Stomach (tissue), 8 donors: ENCODE measurements at regions not wholly inside any gene's neighbourhood (a gene's known extent, or its start where the extent isn't known, plus 50 kb on each side); places are given as distances from the start of the nearest gene placed in this dataset.

Source experiments
- DNase-seq, 2 donors: peaks; one replicate each; pipeline versions ENCODE4 v3.0.0 to v3.0.0-alpha.2; 2013 to 2019
- H3K27ac ChIP-seq, 5 donors: fragments of 200-600 bp in 4 of 5; sonication (generic) in 4 of 5; one replicate each; pipeline ENCODE4 v1.5.1; 2013 to 2019; ENCODE audit warnings: mild to moderate bottlenecking in 1 of 5, moderate library complexity in 1 of 5
- H3K27me3 ChIP-seq, 3 donors: fragments of 200-600 bp; sonication (generic); one replicate each; pipeline ENCODE4 v1.5.1; 2017 to 2019; ENCODE audit warnings: mixed run types in 1 of 3
- H3K36me3 ChIP-seq, 4 donors: fragments of 200-600 bp; sonication (generic); 1 replicate in 3 of 4; 2 replicates in 1 of 4; pipeline ENCODE4 v1.5.1; 2016 to 2019
- H3K4me1 ChIP-seq, 4 donors: fragments of 200-600 bp; sonication (generic); one replicate each; pipeline ENCODE4 v1.5.1; 2016 to 2019
- H3K4me3 ChIP-seq, 4 donors: fragments of 200-600 bp; sonication (generic) in 3 of 4; one replicate each; pipeline ENCODE4 v1.5.1; 2016 to 2019; ENCODE audit warnings: mild to moderate bottlenecking in 1 of 4
- H3K9me3 ChIP-seq, 4 donors: fragments of 200-600 bp; sonication (generic); one replicate each; pipeline ENCODE4 v1.5.1; 2016 to 2019
- EP300 ChIP-seq: sonication (generic); formaldehyde crosslinking; IDR thresholded peaks from one replicate; pipeline ENCODE4 v1.6.1; 2017; ENCODE audit warnings: antibody characterized with exemption
- POLR2A ChIP-seq, 4 donors: fragments of 450-650 bp; IDR thresholded peaks; one replicate each; pipeline ENCODE4 v1.6.1; 2016; ENCODE audit warnings: antibody characterized with exemption in 4 of 4, control low read depth in 2 of 4, mild to moderate bottlenecking in 1 of 4, moderate library complexity in 1 of 4
- POLR2AphosphoS5 ChIP-seq, 3 donors: sonication (generic); formaldehyde crosslinking; IDR thresholded peaks; one replicate each; pipeline ENCODE4 v1.6.1; 2016; ENCODE audit warnings: antibody characterized with exemption in 3 of 3
- WGBS, 5 donors: extraction: QIAGEN DNeasy Blood & Tissue Kit in 3 of 5; methylation state at CpG; one replicate each; pipeline versions ENCODE4 v1.1.5 to v1.1.7; 2013 to 2018; 5-methylcytosine and 5-hydroxymethylcytosine counted together
- intact Hi-C: fragments of 100-400 bp; cut with DNase I; formaldehyde crosslinking; loops from one replicate; pipeline ENCODE4 v1.15.1; 2023; ENCODE audit warnings: low total_unique reads
- TF ChIP-seq, protein P1 (sequence below), 7 experiments: fragments of 450-650 bp in 4 of 7; fragments of 200-600 bp in 3 of 7; sonication (generic) in 3 of 7; IDR thresholded peaks; one replicate each; pipeline ENCODE4 v1.5.1; 2016 to 2019; ENCODE audit warnings: antibody characterized with exemption in 7 of 7, control low read depth in 2 of 7, mild to moderate bottlenecking in 1 of 7
- donor health status: healthy with polysubstance abuse.
- donor health status: Bipolar disorder and iron deficiency.
- donor health status: healthy.

DNA sequence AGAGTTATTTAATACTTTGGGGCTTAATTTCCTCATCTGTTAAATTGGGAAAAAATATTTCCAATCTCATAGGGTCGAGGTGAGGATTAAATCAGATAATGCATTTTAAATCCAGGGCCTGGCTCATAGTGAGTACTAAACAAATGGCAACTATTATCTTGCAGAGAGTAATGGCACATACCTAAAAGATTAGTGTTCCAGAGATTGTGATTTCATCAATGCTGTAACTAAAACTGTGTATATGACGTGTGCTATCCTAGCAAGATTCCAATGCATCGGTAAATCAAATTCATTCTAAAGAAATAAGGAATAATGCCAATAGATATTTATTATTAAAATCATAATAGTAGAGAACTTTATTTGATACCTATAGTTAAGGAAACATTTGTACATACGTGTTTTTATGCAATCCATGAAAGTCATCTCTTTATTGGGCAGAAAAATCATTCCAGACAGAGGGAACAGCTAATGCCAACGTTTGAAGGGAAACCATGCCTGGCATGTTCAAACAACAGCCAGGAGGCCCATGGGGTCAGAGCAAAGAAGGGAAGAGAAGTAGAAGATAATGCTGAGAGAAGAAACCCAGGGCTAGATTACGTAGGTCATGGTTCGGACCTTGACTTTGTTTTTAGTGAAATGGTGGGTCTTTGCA is 174.8 kb upstream of the AGR3 start:
- WGBS, 5 donors: 56 to 78% (median 62%) methylated on average over 7 of the region's 7 CpGs
- intact Hi-C loops: no loop called here
- TF ChIP-seq, protein P1, sequence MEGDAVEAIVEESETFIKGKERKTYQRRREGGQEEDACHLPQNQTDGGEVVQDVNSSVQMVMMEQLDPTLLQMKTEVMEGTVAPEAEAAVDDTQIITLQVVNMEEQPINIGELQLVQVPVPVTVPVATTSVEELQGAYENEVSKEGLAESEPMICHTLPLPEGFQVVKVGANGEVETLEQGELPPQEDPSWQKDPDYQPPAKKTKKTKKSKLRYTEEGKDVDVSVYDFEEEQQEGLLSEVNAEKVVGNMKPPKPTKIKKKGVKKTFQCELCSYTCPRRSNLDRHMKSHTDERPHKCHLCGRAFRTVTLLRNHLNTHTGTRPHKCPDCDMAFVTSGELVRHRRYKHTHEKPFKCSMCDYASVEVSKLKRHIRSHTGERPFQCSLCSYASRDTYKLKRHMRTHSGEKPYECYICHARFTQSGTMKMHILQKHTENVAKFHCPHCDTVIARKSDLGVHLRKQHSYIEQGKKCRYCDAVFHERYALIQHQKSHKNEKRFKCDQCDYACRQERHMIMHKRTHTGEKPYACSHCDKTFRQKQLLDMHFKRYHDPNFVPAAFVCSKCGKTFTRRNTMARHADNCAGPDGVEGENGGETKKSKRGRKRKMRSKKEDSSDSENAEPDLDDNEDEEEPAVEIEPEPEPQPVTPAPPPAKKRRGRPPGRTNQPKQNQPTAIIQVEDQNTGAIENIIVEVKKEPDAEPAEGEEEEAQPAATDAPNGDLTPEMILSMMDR (IDR thresholded peaks at IDR 0.05): no peak
- TF ChIP-seq EP300 (no peak), POLR2AphosphoS5 (IDR thresholded peaks at IDR 0.05) (no peak), POLR2A (IDR thresholded peaks at IDR 0.05) (no peak)
- no peaks in the 10 kb centered on the region for H3K27me3 ChIP-seq
- H3K27ac ChIP-seq: no peak overlapping the region
- H3K4me1 ChIP-seq: no peaks in the 10 kb centered on the region
- no peaks in the 10 kb centered on the region for H3K36me3 ChIP-seq
- H3K9me3 ChIP-seq: no peaks in the 10 kb centered on the region
- no peak for DNase-seq
- H3K4me3 ChIP-seq: no peak overlapping the region

DNA sequence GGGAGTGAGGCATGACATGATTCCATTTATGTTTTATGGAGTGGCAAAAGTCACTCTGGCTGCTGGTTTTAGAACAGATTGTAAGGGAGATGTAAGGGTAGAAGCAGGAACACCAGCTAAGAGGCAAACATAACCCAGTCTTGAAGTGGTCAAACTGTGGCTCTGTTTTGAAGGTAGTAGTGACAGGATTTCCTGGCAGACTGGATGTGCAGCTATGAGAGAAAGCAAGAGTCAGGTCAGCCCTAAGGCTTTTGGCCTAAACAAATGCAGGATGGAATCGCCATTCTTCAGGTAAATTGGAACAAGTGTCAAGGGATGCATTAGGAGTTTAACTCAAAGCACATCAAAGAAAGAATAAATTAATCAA is 175.3 kb upstream of the AGR3 start:
- no peak overlapping the region for H3K4me3 ChIP-seq
- H3K27me3 ChIP-seq: no peaks in the 10 kb centered on the region
- no peak for TF ChIP-seq EP300
- TF ChIP-seq POLR2AphosphoS5 (IDR thresholded peaks at IDR 0.05): no peak
- no peak for TF ChIP-seq POLR2A (IDR thresholded peaks at IDR 0.05)
- TF ChIP-seq, protein P1 (IDR thresholded peaks at IDR 0.05): no peak
- intact Hi-C loops: no loop called here
- no peak overlapping the region for H3K27ac ChIP-seq
- H3K36me3 ChIP-seq: no peaks in the 10 kb centered on the region
- H3K4me1 ChIP-seq: no peaks in the 10 kb centered on the region
- WGBS, 5 donors: 93 to 100% (median 96%) methylated on average over 1 of the region's 1 CpG
- H3K9me3 ChIP-seq: no peaks in the 10 kb centered on the region
- DNase-seq: no peak

DNA sequence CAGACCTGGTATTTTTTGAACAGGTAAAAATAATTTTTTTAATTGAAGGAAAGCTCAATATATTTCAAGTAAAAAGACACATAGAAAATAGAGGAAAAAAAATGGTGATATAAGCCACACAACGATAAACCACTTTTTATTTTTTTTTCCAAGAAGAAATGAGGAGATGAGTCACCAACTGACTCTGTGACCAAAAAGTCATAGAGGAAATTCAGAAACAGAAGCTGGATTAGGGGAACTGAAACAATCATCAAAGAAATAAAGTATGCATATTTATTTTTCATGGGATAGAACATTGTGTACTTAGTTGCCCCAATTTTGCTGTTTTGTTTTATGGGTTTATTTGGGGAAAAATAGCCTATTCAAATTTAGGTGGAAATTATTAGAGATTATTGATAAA is 176.8 kb upstream of the AGR3 start:
- Histone ChIP-seq H3K4me1 (peaks cover 0 to 4% (median 0%) of the 10 kb centered on the region in 4 donors), H3K4me3 (no peak overlapping the region), H3K9me3 (no peaks in the 10 kb centered on the region), H3K27me3 (no peaks in the 10 kb centered on the region), H3K27ac (no peak overlapping the region), H3K36me3 (no peaks in the 10 kb centered on the region)
- TF ChIP-seq POLR2AphosphoS5 (IDR thresholded peaks at IDR 0.05): no peak
- TF ChIP-seq, protein P1 (IDR thresholded peaks at IDR 0.05): no peak
- no peak for TF ChIP-seq POLR2A (IDR thresholded peaks at IDR 0.05)
- TF ChIP-seq EP300: no peak
- no peak for DNase-seq
- 32 to 67% (median 48%) methylated on average over 1 of the region's 1 CpG for WGBS, 5 donors
- intact Hi-C loops: no loop called here

DNA sequence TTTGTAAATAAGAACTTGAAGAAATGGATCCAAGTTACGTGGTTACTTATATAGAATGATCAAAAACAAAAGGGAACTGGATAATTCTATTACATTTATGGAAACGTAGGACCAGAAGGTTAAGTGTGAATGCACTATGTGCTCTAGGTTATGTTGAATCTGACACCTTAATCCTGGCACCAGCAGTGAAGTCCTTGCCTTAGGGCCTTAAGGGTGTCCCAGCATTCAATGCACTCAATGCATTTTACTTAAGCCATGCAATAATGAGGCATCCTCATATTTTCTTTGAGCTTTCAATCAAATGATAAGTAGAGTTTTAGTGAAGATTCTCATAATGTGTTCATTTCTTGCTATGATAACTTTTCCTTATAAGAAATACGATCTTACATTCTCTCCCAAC is 178.3 kb upstream of the AGR3 start:
- Histone ChIP-seq H3K27me3 (no peaks in the 10 kb centered on the region), H3K4me1 (peaks cover 0 to 4% (median 0%) of the 10 kb centered on the region in 4 donors), H3K36me3 (no peaks in the 10 kb centered on the region), H3K9me3 (no peaks in the 10 kb centered on the region), H3K4me3 (no peak overlapping the region), H3K27ac (no peak overlapping the region)
- TF ChIP-seq, protein P1 (IDR thresholded peaks at IDR 0.05): no peak
- no peak for TF ChIP-seq POLR2AphosphoS5 (IDR thresholded peaks at IDR 0.05)
- TF ChIP-seq EP300: no peak
- no peak for TF ChIP-seq POLR2A (IDR thresholded peaks at IDR 0.05)
- intact Hi-C loops: no loop called here
- 87 to 93% (median 91%) methylated on average over 3 of the region's 3 CpGs for WGBS, 5 donors
- no peak for DNase-seq
